GM23338 (cell line): ENCODE measurements at regions not wholly inside any gene's neighbourhood (a gene's known extent, or its start where the extent isn't known, plus 50 kb on each side); places are given as distances from the start of the nearest gene placed in this dataset.

Experiments
- ATAC-seq: fragments of 200-7000 bp; cut with Tn5 transposase; 3 replicates; pipeline ENCODE4 v1.9.1; 2020
- DNase-seq: peaks from one replicate; pipeline ENCODE4 v3.0.0-alpha.2; 2015; ENCODE audit warnings: low spot score
- H2AFZ ChIP-seq: fragments of 200-600 bp; sonication (generic); 2 replicates; pipeline ENCODE4 v1.8.0; 2016; ENCODE audit warnings: antibody characterized with exemption, mild to moderate bottlenecking, moderate library complexity
- H3F3A ChIP-seq: fragments of 200-600 bp; sonication (generic); replicated peaks from 2 replicates; pipeline ENCODE4 v1.8.0; 2017; ENCODE audit warnings: antibody characterized with exemption, mixed run types, low read depth
- H3K27ac ChIP-seq: fragments of 200-600 bp; sonication (generic); 2 replicates; pipeline ENCODE4 v1.6.1; 2016; ENCODE audit warnings: low read depth
- H3K27me3 ChIP-seq: fragments of 200-600 bp; sonication (generic); 2 replicates; pipeline ENCODE4 v1.8.0; 2016; ENCODE audit warnings: mild to moderate bottlenecking, mixed run types, moderate library complexity; ENCODE audit not compliant: insufficient read depth
- H3K36me3 ChIP-seq: fragments of 200-600 bp; sonication (generic); 2 replicates; pipeline ENCODE4 v1.8.0; 2016; ENCODE audit warnings: mild to moderate bottlenecking; ENCODE audit not compliant: insufficient read depth
- H3K4me1 ChIP-seq: fragments of 200-600 bp; sonication (generic); 2 replicates; pipeline ENCODE4 v1.8.0; 2016; ENCODE audit warnings: mild to moderate bottlenecking, moderate library complexity; ENCODE audit not compliant: insufficient read depth
- H3K4me2 ChIP-seq: fragments of 200-600 bp; sonication (generic); 2 replicates; pipeline ENCODE4 v1.7.1; 2017; ENCODE audit warnings: mixed run types
- H3K4me3 ChIP-seq: fragments of 200-600 bp; sonication (generic); 2 replicates; pipeline ENCODE4 v1.6.1; 2016; ENCODE audit warnings: mixed run types
- H3K79me2 ChIP-seq: fragments of 200-600 bp; sonication (generic); replicated peaks from 2 replicates; pipeline ENCODE4 v1.8.0; 2017; ENCODE audit warnings: mild to moderate bottlenecking; ENCODE audit not compliant: insufficient read depth
- H3K9me2 ChIP-seq: fragments of 200-600 bp; sonication (generic); 2 replicates; pipeline ENCODE4 v1.8.0; 2017; ENCODE audit not compliant: insufficient read depth
- H4K20me1 ChIP-seq: fragments of 200-600 bp; sonication (generic); replicated peaks from 2 replicates; pipeline ENCODE4 v1.8.0; 2017; ENCODE audit warnings: mild to moderate bottlenecking; ENCODE audit not compliant: insufficient read depth
- H3K27ac Mint-ChIP-seq: 2 replicates; pipeline ENCODE4 v1.8.0; 2020; ENCODE audit warnings: inconsistent platforms, mild to moderate bottlenecking, moderate library complexity, mixed read lengths
- H3K27me3 Mint-ChIP-seq: 3 replicates; pipeline ENCODE4 v1.8.0; 2022; ENCODE audit warnings: low read depth, mild to moderate bottlenecking, moderate library complexity, mixed read lengths, inconsistent platforms; ENCODE audit not compliant: insufficient read depth, poor library complexity
- H3K36me3 Mint-ChIP-seq: 3 replicates; pipeline ENCODE4 v1.8.0; 2021; ENCODE audit warnings: low read depth, mild to moderate bottlenecking, inconsistent platforms, moderate library complexity, mixed read lengths
- H3K4me1 Mint-ChIP-seq: 3 replicates; pipeline ENCODE4 v1.8.0; 2020; ENCODE audit warnings: mild to moderate bottlenecking, inconsistent platforms, mixed read lengths
- H3K4me3 Mint-ChIP-seq: 3 replicates; pipeline ENCODE4 v1.8.0; 2021; ENCODE audit warnings: moderate library complexity, mild to moderate bottlenecking, inconsistent platforms, mixed read lengths
- H3K9me3 Mint-ChIP-seq: 3 replicates; pipeline ENCODE4 v1.8.0; 2020; ENCODE audit warnings: moderate library complexity, mild to moderate bottlenecking, inconsistent platforms, mixed read lengths
- CREB1 ChIP-seq: fragments of 250-450 bp; sonication (Bioruptor Pico); IDR thresholded peaks from 2 replicates; pipeline ENCODE4 v1.5.0; 2020; ENCODE audit warnings: low read depth, mild to moderate bottlenecking, moderate library complexity
- CTCF ChIP-seq, 2 experiments: fragments of 200-600 bp in 1 of 2; sonication (generic) in 1 of 2; conservative IDR thresholded peaks; 2 replicates each; pipeline versions ENCODE4 v1.5.1 to v1.6.1; 2016 to 2017; ENCODE audit warnings: antibody characterized with exemption in 2 of 2, low read depth in 2 of 2, mild to moderate bottlenecking in 2 of 2, moderate library complexity in 1 of 2
- ETS1 ChIP-seq: IDR thresholded peaks from 2 replicates; pipeline ENCODE4 v1.6.1; 2016; ENCODE audit warnings: antibody characterized with exemption
- EZH2 ChIP-seq: fragments of 200-600 bp; sonication (generic); IDR thresholded peaks from one replicate; pipeline ENCODE4 v1.8.0; 2017; ENCODE audit warnings: antibody characterized with exemption, mild to moderate bottlenecking, low read depth; ENCODE audit not compliant: unreplicated experiment
- EZH2phosphoT487 ChIP-seq: fragments of 200-600 bp; sonication (generic); IDR thresholded peaks from one replicate; pipeline ENCODE4 v1.8.1; 2018; ENCODE audit warnings: antibody characterized with exemption; ENCODE audit not compliant: unreplicated experiment
- JUNB ChIP-seq: IDR thresholded peaks from one replicate; pipeline ENCODE4 v1.6.1; 2016; ENCODE audit warnings: antibody characterized with exemption; ENCODE audit not compliant: unreplicated experiment
- NANOG ChIP-seq: IDR thresholded peaks from 2 replicates; pipeline ENCODE4 v1.6.1; 2016; ENCODE audit warnings: antibody characterized with exemption, borderline replicate concordance
- POLR2AphosphoS5 ChIP-seq: IDR thresholded peaks from 2 replicates; pipeline ENCODE4 v1.6.1; 2016; ENCODE audit warnings: antibody characterized with exemption, low read depth
- STAT1 ChIP-seq: IDR thresholded peaks from one replicate; pipeline ENCODE4 v1.6.1; 2016; ENCODE audit warnings: antibody characterized with exemption; ENCODE audit not compliant: unreplicated experiment
- ZNF114 ChIP-seq: fragments of 250-450 bp; sonication (Bioruptor Pico); IDR thresholded peaks from 2 replicates; pipeline ENCODE4 v1.5.0; 2020; ENCODE audit warnings: mild to moderate bottlenecking, moderate library complexity
- ZNF331 ChIP-seq: fragments of 250-450 bp; sonication (Bioruptor Pico); IDR thresholded peaks from 2 replicates; pipeline ENCODE4 v1.5.0; 2020; ENCODE audit warnings: low read depth, mild to moderate bottlenecking, moderate library complexity
- TF ChIP-seq, protein P1 (sequence below): fragments of 250-450 bp; sonication (Bioruptor Pico); IDR thresholded peaks from 2 replicates; pipeline ENCODE4 v1.5.0; 2020; ENCODE audit warnings: mild to moderate bottlenecking, moderate library complexity
- TF ChIP-seq, protein P2 (sequence below): IDR thresholded peaks from one replicate; pipeline ENCODE4 v1.6.1; 2018; ENCODE audit warnings: antibody characterized with exemption; ENCODE audit not compliant: unreplicated experiment

GRCh38 chr4:35695003-35695402 is 549.3 kb downstream of the ARAP2 start:
- no peak overlapping the region for H3K27ac ChIP-seq
- no peak for ATAC-seq
- no peaks in the 10 kb centered on the region for H3K4me1 Mint-ChIP-seq

More at GRCh38 chr4:35695003-35695402, 549.3 kb downstream of the ARAP2 start:
- no peaks in the 10 kb centered on the region for H3K27me3 ChIP-seq
- no peak for TF ChIP-seq EZH2
- no peak for TF ChIP-seq ZNF114 (CRISPR knock-in tag)
- TF ChIP-seq, protein P1, sequence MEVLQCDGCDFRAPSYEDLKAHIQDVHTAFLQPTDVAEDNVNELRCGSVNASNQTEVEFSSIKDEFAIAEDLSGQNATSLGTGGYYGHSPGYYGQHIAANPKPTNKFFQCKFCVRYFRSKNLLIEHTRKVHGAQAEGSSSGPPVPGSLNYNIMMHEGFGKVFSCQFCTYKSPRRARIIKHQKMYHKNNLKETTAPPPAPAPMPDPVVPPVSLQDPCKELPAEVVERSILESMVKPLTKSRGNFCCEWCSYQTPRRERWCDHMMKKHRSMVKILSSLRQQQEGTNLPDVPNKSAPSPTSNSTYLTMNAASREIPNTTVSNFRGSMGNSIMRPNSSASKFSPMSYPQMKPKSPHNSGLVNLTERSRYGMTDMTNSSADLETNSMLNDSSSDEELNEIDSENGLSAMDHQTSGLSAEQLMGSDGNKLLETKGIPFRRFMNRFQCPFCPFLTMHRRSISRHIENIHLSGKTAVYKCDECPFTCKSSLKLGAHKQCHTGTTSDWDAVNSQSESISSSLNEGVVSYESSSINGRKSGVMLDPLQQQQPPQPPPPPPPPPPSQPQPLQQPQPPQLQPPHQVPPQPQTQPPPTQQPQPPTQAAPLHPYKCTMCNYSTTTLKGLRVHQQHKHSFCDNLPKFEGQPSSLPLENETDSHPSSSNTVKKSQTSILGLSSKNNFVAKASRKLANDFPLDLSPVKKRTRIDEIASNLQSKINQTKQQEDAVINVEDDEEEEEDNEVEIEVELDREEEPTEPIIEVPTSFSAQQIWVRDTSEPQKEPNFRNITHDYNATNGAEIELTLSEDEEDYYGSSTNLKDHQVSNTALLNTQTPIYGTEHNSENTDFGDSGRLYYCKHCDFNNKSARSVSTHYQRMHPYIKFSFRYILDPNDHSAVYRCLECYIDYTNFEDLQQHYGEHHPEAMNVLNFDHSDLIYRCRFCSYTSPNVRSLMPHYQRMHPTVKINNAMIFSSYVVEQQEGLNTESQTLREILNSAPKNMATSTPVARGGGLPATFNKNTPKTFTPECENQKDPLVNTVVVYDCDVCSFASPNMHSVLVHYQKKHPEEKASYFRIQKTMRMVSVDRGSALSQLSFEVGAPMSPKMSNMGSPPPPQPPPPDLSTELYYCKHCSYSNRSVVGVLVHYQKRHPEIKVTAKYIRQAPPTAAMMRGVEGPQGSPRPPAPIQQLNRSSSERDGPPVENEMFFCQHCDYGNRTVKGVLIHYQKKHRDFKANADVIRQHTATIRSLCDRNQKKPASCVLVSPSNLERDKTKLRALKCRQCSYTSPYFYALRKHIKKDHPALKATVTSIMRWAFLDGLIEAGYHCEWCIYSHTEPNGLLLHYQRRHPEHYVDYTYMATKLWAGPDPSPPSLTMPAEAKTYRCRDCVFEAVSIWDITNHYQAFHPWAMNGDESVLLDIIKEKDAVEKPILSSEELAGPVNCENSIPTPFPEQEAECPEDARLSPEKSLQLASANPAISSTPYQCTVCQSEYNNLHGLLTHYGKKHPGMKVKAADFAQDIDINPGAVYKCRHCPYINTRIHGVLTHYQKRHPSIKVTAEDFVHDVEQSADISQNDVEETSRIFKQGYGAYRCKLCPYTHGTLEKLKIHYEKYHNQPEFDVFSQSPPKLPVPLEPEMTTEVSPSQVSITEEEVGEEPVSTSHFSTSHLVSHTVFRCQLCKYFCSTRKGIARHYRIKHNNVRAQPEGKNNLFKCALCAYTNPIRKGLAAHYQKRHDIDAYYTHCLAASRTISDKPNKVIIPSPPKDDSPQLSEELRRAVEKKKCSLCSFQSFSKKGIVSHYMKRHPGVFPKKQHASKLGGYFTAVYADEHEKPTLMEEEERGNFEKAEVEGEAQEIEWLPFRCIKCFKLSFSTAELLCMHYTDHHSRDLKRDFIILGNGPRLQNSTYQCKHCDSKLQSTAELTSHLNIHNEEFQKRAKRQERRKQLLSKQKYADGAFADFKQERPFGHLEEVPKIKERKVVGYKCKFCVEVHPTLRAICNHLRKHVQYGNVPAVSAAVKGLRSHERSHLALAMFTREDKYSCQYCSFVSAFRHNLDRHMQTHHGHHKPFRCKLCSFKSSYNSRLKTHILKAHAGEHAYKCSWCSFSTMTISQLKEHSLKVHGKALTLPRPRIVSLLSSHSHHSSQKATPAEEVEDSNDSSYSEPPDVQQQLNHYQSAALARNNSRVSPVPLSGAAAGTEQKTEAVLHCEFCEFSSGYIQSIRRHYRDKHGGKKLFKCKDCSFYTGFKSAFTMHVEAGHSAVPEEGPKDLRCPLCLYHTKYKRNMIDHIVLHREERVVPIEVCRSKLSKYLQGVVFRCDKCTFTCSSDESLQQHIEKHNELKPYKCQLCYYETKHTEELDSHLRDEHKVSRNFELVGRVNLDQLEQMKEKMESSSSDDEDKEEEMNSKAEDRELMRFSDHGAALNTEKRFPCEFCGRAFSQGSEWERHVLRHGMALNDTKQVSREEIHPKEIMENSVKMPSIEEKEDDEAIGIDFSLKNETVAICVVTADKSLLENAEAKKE (CRISPR knock-in tag), result no peak
- no peak for TF ChIP-seq STAT1
- no peak for TF ChIP-seq CTCF (conservative IDR thresholded peaks at IDR 0.05; ENCODE audit: low read depth in 2 of 2)
- no peak for TF ChIP-seq JUNB
- no peak for TF ChIP-seq CREB1 (CRISPR knock-in tag)
- no peak for TF ChIP-seq EZH2phosphoT487
- TF ChIP-seq POLR2AphosphoS5, result no peak
- TF ChIP-seq ETS1, result no peak
- TF ChIP-seq, protein P2, sequence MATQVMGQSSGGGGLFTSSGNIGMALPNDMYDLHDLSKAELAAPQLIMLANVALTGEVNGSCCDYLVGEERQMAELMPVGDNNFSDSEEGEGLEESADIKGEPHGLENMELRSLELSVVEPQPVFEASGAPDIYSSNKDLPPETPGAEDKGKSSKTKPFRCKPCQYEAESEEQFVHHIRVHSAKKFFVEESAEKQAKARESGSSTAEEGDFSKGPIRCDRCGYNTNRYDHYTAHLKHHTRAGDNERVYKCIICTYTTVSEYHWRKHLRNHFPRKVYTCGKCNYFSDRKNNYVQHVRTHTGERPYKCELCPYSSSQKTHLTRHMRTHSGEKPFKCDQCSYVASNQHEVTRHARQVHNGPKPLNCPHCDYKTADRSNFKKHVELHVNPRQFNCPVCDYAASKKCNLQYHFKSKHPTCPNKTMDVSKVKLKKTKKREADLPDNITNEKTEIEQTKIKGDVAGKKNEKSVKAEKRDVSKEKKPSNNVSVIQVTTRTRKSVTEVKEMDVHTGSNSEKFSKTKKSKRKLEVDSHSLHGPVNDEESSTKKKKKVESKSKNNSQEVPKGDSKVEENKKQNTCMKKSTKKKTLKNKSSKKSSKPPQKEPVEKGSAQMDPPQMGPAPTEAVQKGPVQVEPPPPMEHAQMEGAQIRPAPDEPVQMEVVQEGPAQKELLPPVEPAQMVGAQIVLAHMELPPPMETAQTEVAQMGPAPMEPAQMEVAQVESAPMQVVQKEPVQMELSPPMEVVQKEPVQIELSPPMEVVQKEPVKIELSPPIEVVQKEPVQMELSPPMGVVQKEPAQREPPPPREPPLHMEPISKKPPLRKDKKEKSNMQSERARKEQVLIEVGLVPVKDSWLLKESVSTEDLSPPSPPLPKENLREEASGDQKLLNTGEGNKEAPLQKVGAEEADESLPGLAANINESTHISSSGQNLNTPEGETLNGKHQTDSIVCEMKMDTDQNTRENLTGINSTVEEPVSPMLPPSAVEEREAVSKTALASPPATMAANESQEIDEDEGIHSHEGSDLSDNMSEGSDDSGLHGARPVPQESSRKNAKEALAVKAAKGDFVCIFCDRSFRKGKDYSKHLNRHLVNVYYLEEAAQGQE, result no peak
- TF ChIP-seq NANOG, result no peak
- no peak for TF ChIP-seq ZNF331 (CRISPR knock-in tag)
- no peak for DNase-seq
- Mint-ChIP-seq H3K4me3 (no peak overlapping the region), H3K27me3 (peaks cover 1% of the 10 kb centered on the region), H3K27ac (no peak overlapping the region), H3K9me3 (no peaks in the 10 kb centered on the region; the same call in 2 of the 3 replicates), H3K36me3 (no peaks in the 10 kb centered on the region)
- H3K4me1 ChIP-seq, result no peaks in the 10 kb centered on the region
- H4K20me1 ChIP-seq, result no peaks in the 10 kb centered on the region
- no peak overlapping the region for H3K4me2 ChIP-seq
- H3K79me2 ChIP-seq, result no peaks in the 10 kb centered on the region
- H2AFZ ChIP-seq, result no peak overlapping the region
- peaks cover 4% of the 10 kb centered on the region; the same call in 1 of the 2 replicates for H3K9me2 ChIP-seq
- no peaks in the 10 kb centered on the region for H3F3A ChIP-seq
- no peak overlapping the region for H3K4me3 ChIP-seq
- H3K36me3 ChIP-seq, result no peaks in the 10 kb centered on the region
